GM12865 (cell line): ENCODE measurements at regions not wholly inside any gene's neighbourhood (a gene's known extent, or its start where the extent isn't known, plus 50 kb on each side); places are given as distances from the start of the nearest gene placed in this dataset.

ENCODE experiments used
- DNase-seq: peaks from one replicate; pipeline ENCODE4 v3.0.0; 2010; ENCODE audit warnings: low read depth
- H3K4me3 ChIP-seq: 2 replicates; pipeline ENCODE4 v1.5.1; 2011; ENCODE audit warnings: mild to moderate bottlenecking, low read depth, low read length, control low read depth
- CTCF ChIP-seq: IDR thresholded peaks from 2 replicates; pipeline ENCODE4 v1.5.1; 2011; ENCODE audit warnings: low read length, control low read depth, low read depth, inconsistent platforms; ENCODE audit not compliant: insufficient read depth; ENCODE audit errors: missing control alignments

GRCh38 chr4:27152703-27153102, 292.1 kb downstream of the STIM2 start:
- no peak for TF ChIP-seq CTCF
- DNase-seq = no peak
- H3K4me3 ChIP-seq = no peak overlapping the region

DNA sequence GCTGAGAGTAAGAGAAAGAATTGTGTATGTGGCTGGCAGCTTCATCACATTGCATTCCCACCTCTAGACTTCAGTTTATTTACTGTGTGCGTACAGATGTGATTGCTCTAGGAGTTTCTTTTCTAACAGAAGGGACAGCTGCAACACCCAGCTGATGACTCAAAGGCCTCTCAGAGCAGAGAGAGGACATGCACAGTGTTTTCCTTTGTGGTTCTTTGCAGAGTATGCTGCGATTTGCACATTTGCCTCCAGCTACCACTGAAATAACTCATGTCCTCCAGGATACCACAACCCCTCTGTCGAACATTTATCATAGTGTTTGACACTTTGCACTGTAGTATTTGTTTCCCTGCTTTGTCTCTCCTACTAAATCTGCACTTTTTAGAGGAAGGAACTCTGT, 294.1 kb downstream of the STIM2 start:
- H3K4me3 ChIP-seq = no peak overlapping the region
- no peak for DNase-seq
- TF ChIP-seq CTCF = no peak

DNA sequence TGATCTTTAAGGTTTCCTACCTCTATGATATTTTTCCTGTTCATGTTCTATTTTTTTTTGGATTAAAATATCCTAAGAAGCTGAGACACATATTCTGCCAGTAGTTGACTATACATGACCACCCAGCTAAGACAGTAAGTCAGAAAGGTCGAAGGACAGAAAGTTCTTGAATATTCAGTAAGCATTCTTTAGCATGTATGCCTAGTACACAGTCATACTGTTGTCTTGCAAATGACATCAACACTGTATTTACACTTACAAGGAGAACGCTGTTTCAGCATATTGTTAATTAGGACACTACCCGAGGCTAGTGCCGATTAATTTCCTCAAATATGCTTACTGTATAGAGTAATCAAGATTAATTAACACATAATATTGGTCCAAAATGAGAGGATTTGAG, 300.6 kb downstream of the STIM2 start:
- no peak overlapping the region for H3K4me3 ChIP-seq
- no peak for DNase-seq
- no peak for TF ChIP-seq CTCF

DNA sequence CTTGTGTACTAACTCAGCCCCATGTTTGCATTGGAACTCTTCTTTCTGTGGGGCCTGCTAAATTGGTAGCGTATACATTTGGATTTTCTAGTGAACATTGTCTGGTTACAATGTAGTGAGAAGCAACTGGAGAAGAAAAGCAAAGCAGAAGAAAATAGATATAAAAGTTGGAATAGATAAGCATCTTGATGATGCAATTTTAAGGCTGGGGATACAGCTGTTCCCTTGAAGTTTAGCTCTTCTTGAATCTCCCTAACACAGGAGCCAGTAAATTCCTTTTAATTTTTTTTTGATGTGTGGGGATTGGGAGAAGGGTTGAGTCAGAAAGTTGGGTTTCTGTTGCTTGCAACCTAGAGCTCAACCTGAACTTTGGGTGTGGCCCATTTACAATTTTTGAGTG, 308.1 kb downstream of the STIM2 start:
- TF ChIP-seq CTCF = no peak
- no peak for DNase-seq

GRCh38 chr4:27173280-27173679, 312.6 kb downstream of the STIM2 start:
- no peak for DNase-seq
- no peak overlapping the region for H3K4me3 ChIP-seq
- no peak for TF ChIP-seq CTCF

More for the DNA sequence above, 308.1 kb downstream of the STIM2 start:
- H3K4me3 ChIP-seq = no peak overlapping the region

GRCh38 chr4:27176400-27176799, 315.8 kb downstream of the STIM2 start:
- no peak overlapping the region for H3K4me3 ChIP-seq
- TF ChIP-seq CTCF = peak; percentile 16
- DNase-seq = peak; percentile 24

DNA sequence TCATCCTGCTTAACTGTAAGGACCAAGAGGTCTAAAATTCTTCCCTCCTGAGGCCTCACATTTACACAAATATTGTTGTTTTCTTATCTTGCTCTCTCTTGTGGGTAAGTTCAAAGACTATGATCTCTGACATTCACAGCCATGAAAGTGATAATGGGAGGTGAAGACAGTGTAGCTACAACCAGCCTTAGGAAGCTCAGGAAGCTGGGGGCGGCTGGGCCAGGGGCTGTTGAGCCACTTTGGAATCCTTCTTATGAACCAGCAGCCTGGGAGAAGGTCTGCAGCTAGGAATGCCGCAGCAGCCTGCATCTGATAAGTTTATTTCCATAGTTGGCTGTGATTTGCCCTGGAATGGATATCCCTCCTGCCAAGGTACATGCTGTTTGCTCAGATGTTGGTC, 316.2 kb downstream of the STIM2 start:
- H3K4me3 ChIP-seq = no peak overlapping the region
- no peak for TF ChIP-seq CTCF
- DNase-seq = no peak
